Breast epithelium (tissue), 4 donors: ENCODE measurements at regions not wholly inside any gene's neighbourhood (a gene's known extent, or its start where the extent isn't known, plus 50 kb on each side); places are given as distances from the start of the nearest gene placed in this dataset.

Experiments
- DNase-seq, 2 donors: peaks; one replicate each; pipeline ENCODE4 v3.0.0-alpha.2; 2019; ENCODE audit warnings: low spot score in 2 of 2
- H3K27ac ChIP-seq, 2 donors: fragments of 200-600 bp; sonication (generic) in 1 of 2; one replicate each; pipeline ENCODE4 v1.5.1; 2016 to 2019; ENCODE audit warnings: mild to moderate bottlenecking in 1 of 2
- H3K27me3 ChIP-seq, 2 donors: fragments of 200-600 bp; sonication (generic) in 1 of 2; one replicate each; pipeline versions ENCODE4 v1.5.1 to v1.6.0; 2017 to 2019; ENCODE audit warnings: control low read depth in 1 of 2, mild to moderate bottlenecking in 1 of 2
- H3K36me3 ChIP-seq: fragments of 200-600 bp; one replicate; pipeline ENCODE4 v1.5.1; 2019
- H3K4me1 ChIP-seq, 2 donors: fragments of 200-600 bp; sonication (generic); one replicate each; pipeline ENCODE4 v1.5.1; 2016 to 2019; ENCODE audit warnings: control low read depth in 1 of 2
- H3K4me3 ChIP-seq, 3 donors: fragments of 200-600 bp; sonication (generic); 1 replicate in 2 of 3; 2 replicates in 1 of 3; pipeline ENCODE4 v1.5.1; 2016 to 2019; ENCODE audit warnings: mild to moderate bottlenecking in 3 of 3, moderate library complexity in 2 of 3
- H3K9me3 ChIP-seq, 2 donors: fragments of 200-600 bp; sonication (generic) in 1 of 2; one replicate each; pipeline ENCODE4 v1.5.1; 2016 to 2019; ENCODE audit warnings: control low read depth in 1 of 2
- CTCF ChIP-seq, 3 donors: fragments of 450-650 bp; IDR thresholded peaks; one replicate each; pipeline ENCODE4 v1.5.1; 2016 to 2017; ENCODE audit warnings: antibody characterized with exemption in 3 of 3, mild to moderate bottlenecking in 3 of 3, moderate library complexity in 3 of 3
- POLR2A ChIP-seq: fragments of 450-650 bp; IDR thresholded peaks from one replicate; pipeline ENCODE4 v1.6.1; 2016; ENCODE audit warnings: antibody characterized with exemption, mild to moderate bottlenecking, moderate library complexity
- POLR2AphosphoS5 ChIP-seq, 3 donors: sonication (generic); formaldehyde crosslinking; IDR thresholded peaks; one replicate each; pipeline ENCODE4 v1.6.1; 2017; ENCODE audit warnings: antibody characterized with exemption in 3 of 3
- intact Hi-C: fragments of 100-400 bp; cut with DNase I; formaldehyde crosslinking; loops from one replicate; pipeline ENCODE4 v1.15.1; 2023; ENCODE audit warnings: low total_unique reads

- no peaks in the 10 kb centered on the region for H3K27me3 ChIP-seq
- H3K27ac ChIP-seq, result no peak overlapping the region
- no peaks in the 10 kb centered on the region for H3K9me3 ChIP-seq
- no peak overlapping the region for H3K4me3 ChIP-seq
- H3K4me1 ChIP-seq, result no peaks in the 10 kb centered on the region
- H3K36me3 ChIP-seq, result no peaks in the 10 kb centered on the region
- intact Hi-C loops, result no loop called here
- no peak for DNase-seq
- TF ChIP-seq CTCF (IDR thresholded peaks at IDR 0.05) (no peak), POLR2AphosphoS5 (IDR thresholded peaks at IDR 0.05) (no peak), POLR2A (no peak)
Observed at GRCh38 chr5:14968796-14969195, 97.2 kb upstream of the ANKH start.

- H3K36me3 ChIP-seq, result no peaks in the 10 kb centered on the region
- no peaks in the 10 kb centered on the region for H3K4me1 ChIP-seq
- intact Hi-C loops, result no loop called here
- H3K4me3 ChIP-seq, result no peak overlapping the region
- H3K27ac ChIP-seq, result no peak overlapping the region
- H3K27me3 ChIP-seq, result no peaks in the 10 kb centered on the region
- no peak for TF ChIP-seq POLR2A
- TF ChIP-seq POLR2AphosphoS5 (IDR thresholded peaks at IDR 0.05), result no peak
- no peak for TF ChIP-seq CTCF (IDR thresholded peaks at IDR 0.05)
- no peaks in the 10 kb centered on the region for H3K9me3 ChIP-seq
- no peak for DNase-seq
Observed at GRCh38 chr5:14967166-14967565, 95.6 kb upstream of the ANKH start.

GRCh38 chr5:14965815-14966214 lies 94.2 kb upstream of the ANKH start:
- H3K27ac ChIP-seq, result no peak overlapping the region
- no peaks in the 10 kb centered on the region for H3K9me3 ChIP-seq
- no peaks in the 10 kb centered on the region for H3K27me3 ChIP-seq
- no peaks in the 10 kb centered on the region for H3K4me1 ChIP-seq
- H3K4me3 ChIP-seq, result no peak overlapping the region
- no peak for DNase-seq
- no peaks in the 10 kb centered on the region for H3K36me3 ChIP-seq
- TF ChIP-seq CTCF (IDR thresholded peaks at IDR 0.05) (no peak), POLR2AphosphoS5 (IDR thresholded peaks at IDR 0.05) (no peak), POLR2A (no peak)
- intact Hi-C loops, result no loop called here

- Histone ChIP-seq H3K36me3 (no peaks in the 10 kb centered on the region), H3K27me3 (no peaks in the 10 kb centered on the region), H3K9me3 (no peaks in the 10 kb centered on the region), H3K27ac (no peak overlapping the region), H3K4me1 (no peaks in the 10 kb centered on the region), H3K4me3 (no peak overlapping the region)
- DNase-seq, result no peak
- TF ChIP-seq CTCF (IDR thresholded peaks at IDR 0.05), result no peak
- TF ChIP-seq POLR2AphosphoS5 (IDR thresholded peaks at IDR 0.05), result no peak
- no peak for TF ChIP-seq POLR2A
- intact Hi-C loops, result no loop called here
Observed at GRCh38 chr5:14962604-14963003, 91.0 kb upstream of the ANKH start.

GRCh38 chr5:14960120-14960462 lies 88.5 kb upstream of the ANKH start:
- DNase-seq, result no peak
- H3K9me3 ChIP-seq, result no peaks in the 10 kb centered on the region
- no peaks in the 10 kb centered on the region for H3K4me1 ChIP-seq
- no peaks in the 10 kb centered on the region for H3K36me3 ChIP-seq
- intact Hi-C loops, result no loop called here
- peak overlapping the region; percentile 66 to 83 for H3K27ac ChIP-seq
- H3K27me3 ChIP-seq, result no peaks in the 10 kb centered on the region
- TF ChIP-seq POLR2AphosphoS5 (IDR thresholded peaks at IDR 0.05) (no peak), CTCF (IDR thresholded peaks at IDR 0.05) (no peak), POLR2A (no peak)
- H3K4me3 ChIP-seq, result no peak overlapping the region
